Smooth muscle cell (in vitro differentiated cells): ENCODE measurements at regions not wholly inside any gene's neighbourhood (a gene's known extent, or its start where the extent isn't known, plus 50 kb on each side); places are given as distances from the start of the nearest gene placed in this dataset.

Experiments used
- DNase-seq: peaks from one replicate; lab custom pipeline; 2025; ENCODE audit not compliant: unreplicated experiment; lab: John Stamatoyannopoulos, UW
- H2AFZ ChIP-seq: fragments of 200-600 bp; sonication (generic); 2 replicates; pipeline ENCODE4 v1.6.0; 2016; ENCODE audit warnings: antibody characterized with exemption, low read depth, mild to moderate bottlenecking
- H3F3A ChIP-seq: fragments of 200-600 bp; sonication (generic); 2 replicates; pipeline ENCODE4 v1.6.0; 2017; ENCODE audit warnings: antibody characterized with exemption, low read depth
- H3K27ac ChIP-seq: fragments of 200-600 bp; sonication (generic); 2 replicates; pipeline ENCODE4 v1.5.1; 2016; ENCODE audit warnings: low read depth, mild to moderate bottlenecking
- H3K27me3 ChIP-seq: fragments of 200-600 bp; sonication (generic); 2 replicates; pipeline ENCODE4 v1.6.1; 2016; ENCODE audit warnings: low read depth, mild to moderate bottlenecking
- H3K36me3 ChIP-seq: fragments of 200-600 bp; sonication (generic); 2 replicates; pipeline ENCODE4 v1.5.1; 2016; ENCODE audit warnings: low read depth
- H3K4me1 ChIP-seq: fragments of 200-600 bp; sonication (generic); 2 replicates; pipeline ENCODE4 v1.5.1; 2016; ENCODE audit warnings: low read depth
- H3K4me2 ChIP-seq: fragments of 200-600 bp; sonication (generic); 2 replicates; pipeline ENCODE4 v1.6.0; 2016; ENCODE audit warnings: mild to moderate bottlenecking
- H3K4me3 ChIP-seq: fragments of 200-600 bp; sonication (generic); 2 replicates; pipeline ENCODE4 v1.5.1; 2016; ENCODE audit warnings: mild to moderate bottlenecking
- H3K79me2 ChIP-seq: fragments of 200-600 bp; sonication (generic); 2 replicates; pipeline ENCODE4 v1.6.0; 2016; ENCODE audit warnings: low read depth, mild to moderate bottlenecking
- H3K9ac ChIP-seq: fragments of 200-600 bp; sonication (generic); 2 replicates; pipeline ENCODE4 v1.6.0; 2016; ENCODE audit warnings: low read depth
- H3K9me3 ChIP-seq: fragments of 200-600 bp; sonication (generic); replicated peaks from 2 replicates; pipeline ENCODE4 v1.5.1; 2016; ENCODE audit warnings: low read depth
- H4K20me1 ChIP-seq: fragments of 200-600 bp; sonication (generic); 2 replicates; pipeline ENCODE4 v1.6.0; 2016; ENCODE audit warnings: low read depth
- WGBS: methylation state at CpG from one replicate; pipeline ENCODE4 v1.1.7; 2016; ENCODE audit warnings: low lambda C conversion rate; 5-methylcytosine and 5-hydroxymethylcytosine counted together
- TF ChIP-seq, protein P1 (sequence below): fragments of 200-600 bp; sonication (generic); IDR thresholded peaks from 2 replicates; pipeline ENCODE4 v1.5.1; 2017; ENCODE audit warnings: borderline replicate concordance, mild to moderate bottlenecking, antibody characterized with exemption; ENCODE audit not compliant: insufficient read depth, poor library complexity, severe bottlenecking

- 100% methylated on average over 1 of the region's 1 CpG for WGBS
Observed at GRCh38 chr18:33863912-33864311, 285.9 kb downstream of the ASXL3 start.

DNA sequence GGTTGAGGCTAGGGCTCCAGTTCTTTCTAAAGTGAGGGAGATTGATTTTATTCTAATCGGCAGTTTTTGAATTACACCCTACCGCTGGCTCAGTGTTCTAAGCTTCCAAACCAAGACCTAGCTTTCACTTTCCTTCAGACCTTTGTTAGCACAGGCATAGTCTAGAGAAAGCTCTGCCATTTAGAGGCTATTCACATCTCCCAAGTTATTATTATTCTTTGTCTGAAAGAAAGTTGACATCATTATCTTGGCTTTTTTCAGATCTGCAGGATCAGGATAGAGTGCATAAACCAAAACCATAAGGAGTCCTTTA is 276.8 kb downstream of the ASXL3 start:
- Histone ChIP-seq H3K9ac (no peak overlapping the region), H3K4me2 (no peak overlapping the region), H3F3A (no peaks in the 10 kb centered on the region), H3K36me3 (no peaks in the 10 kb centered on the region), H3K27ac (no peak overlapping the region), H3K9me3 (no peaks in the 10 kb centered on the region), H3K4me1 (no peaks in the 10 kb centered on the region), H3K79me2 (no peaks in the 10 kb centered on the region), H3K4me3 (no peak overlapping the region), H4K20me1 (no peaks in the 10 kb centered on the region), H3K27me3 (no peaks in the 10 kb centered on the region), H2AFZ (no peak overlapping the region)
- no peak for DNase-seq
- WGBS = 96% methylated on average over 2 of the region's 2 CpGs
- TF ChIP-seq, protein P1, sequence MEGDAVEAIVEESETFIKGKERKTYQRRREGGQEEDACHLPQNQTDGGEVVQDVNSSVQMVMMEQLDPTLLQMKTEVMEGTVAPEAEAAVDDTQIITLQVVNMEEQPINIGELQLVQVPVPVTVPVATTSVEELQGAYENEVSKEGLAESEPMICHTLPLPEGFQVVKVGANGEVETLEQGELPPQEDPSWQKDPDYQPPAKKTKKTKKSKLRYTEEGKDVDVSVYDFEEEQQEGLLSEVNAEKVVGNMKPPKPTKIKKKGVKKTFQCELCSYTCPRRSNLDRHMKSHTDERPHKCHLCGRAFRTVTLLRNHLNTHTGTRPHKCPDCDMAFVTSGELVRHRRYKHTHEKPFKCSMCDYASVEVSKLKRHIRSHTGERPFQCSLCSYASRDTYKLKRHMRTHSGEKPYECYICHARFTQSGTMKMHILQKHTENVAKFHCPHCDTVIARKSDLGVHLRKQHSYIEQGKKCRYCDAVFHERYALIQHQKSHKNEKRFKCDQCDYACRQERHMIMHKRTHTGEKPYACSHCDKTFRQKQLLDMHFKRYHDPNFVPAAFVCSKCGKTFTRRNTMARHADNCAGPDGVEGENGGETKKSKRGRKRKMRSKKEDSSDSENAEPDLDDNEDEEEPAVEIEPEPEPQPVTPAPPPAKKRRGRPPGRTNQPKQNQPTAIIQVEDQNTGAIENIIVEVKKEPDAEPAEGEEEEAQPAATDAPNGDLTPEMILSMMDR = no peak

More at GRCh38 chr18:33863912-33864311, 285.9 kb downstream of the ASXL3 start:
- Histone ChIP-seq H3F3A (no peaks in the 10 kb centered on the region), H4K20me1 (no peaks in the 10 kb centered on the region), H3K79me2 (no peaks in the 10 kb centered on the region), H3K36me3 (no peaks in the 10 kb centered on the region), H3K27ac (no peak overlapping the region), H3K9ac (no peak overlapping the region), H3K9me3 (no peaks in the 10 kb centered on the region), H3K4me1 (no peaks in the 10 kb centered on the region), H3K4me2 (no peak overlapping the region), H2AFZ (no peak overlapping the region), H3K27me3 (no peaks in the 10 kb centered on the region), H3K4me3 (no peak overlapping the region)
- no peak for DNase-seq
- TF ChIP-seq, protein P1 = no peak

GRCh38 chr18:33854086-33854826 is 276.2 kb downstream of the ASXL3 start:
- TF ChIP-seq, protein P1 = no peak
- no peaks in the 10 kb centered on the region for H3K36me3 ChIP-seq

DNA sequence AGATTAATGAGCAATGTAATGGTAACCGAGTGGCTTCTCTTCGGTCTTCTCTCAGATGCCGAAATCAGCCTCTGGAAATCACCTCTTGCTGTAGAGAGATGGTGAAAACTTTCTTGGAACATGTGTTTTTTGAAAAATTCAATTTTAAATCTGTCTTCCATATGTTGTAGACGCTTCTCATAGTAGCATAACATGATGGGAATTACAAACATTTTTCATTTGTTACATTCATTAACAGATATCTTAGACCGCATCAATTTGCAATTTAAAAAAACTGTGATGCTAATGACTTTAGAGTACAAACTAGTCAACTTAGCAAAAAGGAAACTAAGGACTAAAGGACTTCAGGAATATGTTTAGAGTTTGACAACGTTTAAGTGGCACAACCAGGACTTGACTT is 275.2 kb downstream of the ASXL3 start:
- Histone ChIP-seq H3K4me2 (no peak overlapping the region), H3K27ac (no peak overlapping the region), H3F3A (no peaks in the 10 kb centered on the region), H3K4me3 (no peak overlapping the region), H4K20me1 (no peaks in the 10 kb centered on the region), H3K27me3 (no peaks in the 10 kb centered on the region), H3K9me3 (no peaks in the 10 kb centered on the region), H3K9ac (no peak overlapping the region), H3K4me1 (no peaks in the 10 kb centered on the region), H3K36me3 (no peaks in the 10 kb centered on the region), H3K79me2 (no peaks in the 10 kb centered on the region), H2AFZ (no peak overlapping the region)
- DNase-seq = no peak
- TF ChIP-seq, protein P1 = no peak
- 94% methylated on average over 6 of the region's 6 CpGs for WGBS

More at GRCh38 chr18:33854086-33854826, 276.2 kb downstream of the ASXL3 start:
- Histone ChIP-seq H3K9ac (no peak overlapping the region), H3K4me3 (no peak overlapping the region), H2AFZ (no peak overlapping the region), H3K4me2 (no peak overlapping the region), H3K27ac (no peak overlapping the region), H3K9me3 (no peaks in the 10 kb centered on the region), H3K27me3 (no peaks in the 10 kb centered on the region), H3K4me1 (no peaks in the 10 kb centered on the region), H3K79me2 (no peaks in the 10 kb centered on the region), H4K20me1 (no peaks in the 10 kb centered on the region), H3F3A (no peaks in the 10 kb centered on the region)
- WGBS = 93% methylated on average over 4 of the region's 4 CpGs
- no peak for DNase-seq
